GM19351 (cell line): ENCODE measurements at regions not wholly inside any gene's neighbourhood (a gene's known extent, or its start where the extent isn't known, plus 50 kb on each side); places are given as distances from the start of the nearest gene placed in this dataset.

Experiments
- ATAC-seq: cut with Tn5 transposase; IDR thresholded peaks from one replicate; pipeline ENCODE4 v1.9.1; 2021; ENCODE audit warnings: mild to moderate bottlenecking, moderate library complexity; ENCODE audit not compliant: unreplicated experiment

GRCh38 chr5:152987131-152987530 is 503.3 kb upstream of the GRIA1 start:
- no peak for ATAC-seq

- ATAC-seq = no peak
These were observed 500.3 kb upstream of the GRIA1 start for GRCh38 chr5:152990217-152990616.

GRCh38 chr5:152990649-152991048 is 499.8 kb upstream of the GRIA1 start:
- ATAC-seq = no peak

GRCh38 chr5:152994033-152994680 is 496.3 kb upstream of the GRIA1 start:
- ATAC-seq = no peak

GRCh38 chr5:152995214-152995725 is 495.2 kb upstream of the GRIA1 start:
- ATAC-seq = no peak

GRCh38 chr5:153005711-153006110 is 484.8 kb upstream of the GRIA1 start:
- no peak for ATAC-seq

- ATAC-seq = no peak
These were observed 483.8 kb upstream of the GRIA1 start for GRCh38 chr5:153006681-153007080.

GRCh38 chr5:153014194-153014593 is 476.3 kb upstream of the GRIA1 start:
- no peak for ATAC-seq

- ATAC-seq = no peak
These were observed 472.3 kb upstream of the GRIA1 start for GRCh38 chr5:153018121-153018520.

- no peak for ATAC-seq
These were observed 459.4 kb upstream of the GRIA1 start for GRCh38 chr5:153030755-153031725.

GRCh38 chr5:153039501-153039900 is 451.0 kb upstream of the GRIA1 start:
- ATAC-seq = no peak

GRCh38 chr5:153043886-153044285 is 446.6 kb upstream of the GRIA1 start:
- no peak for ATAC-seq

GRCh38 chr5:153050496-153051179 is 439.8 kb upstream of the GRIA1 start:
- no peak for ATAC-seq

- no peak for ATAC-seq
These were observed 424.2 kb upstream of the GRIA1 start for GRCh38 chr5:153066281-153066680.

GRCh38 chr5:153067869-153068268 is 422.6 kb upstream of the GRIA1 start:
- no peak for ATAC-seq

GRCh38 chr5:153079396-153079795 is 411.1 kb upstream of the GRIA1 start:
- ATAC-seq = no peak

- no peak for ATAC-seq
These were observed 409.5 kb upstream of the GRIA1 start for GRCh38 chr5:153080940-153081339.

- ATAC-seq = no peak
These were observed 409.1 kb upstream of the GRIA1 start for GRCh38 chr5:153081385-153081784.

- no peak for ATAC-seq
These were observed 406.0 kb upstream of the GRIA1 start for GRCh38 chr5:153084511-153084910.

- ATAC-seq = no peak
These were observed 404.0 kb upstream of the GRIA1 start for GRCh38 chr5:153086486-153086885.

- no peak for ATAC-seq
These were observed 401.9 kb upstream of the GRIA1 start for GRCh38 chr5:153088538-153088937.
